Tibial nerve (tissue), 4 donors: ENCODE measurements at regions not wholly inside any gene's neighbourhood (a gene's known extent, or its start where the extent isn't known, plus 50 kb on each side); places are given as distances from the start of the nearest gene placed in this dataset.

Experiments used
- DNase-seq, 2 donors: peaks; one replicate each; pipeline ENCODE4 v3.0.0-alpha.2; 2019; ENCODE audit warnings: low spot score in 2 of 2
- H3K27ac ChIP-seq, 4 donors: fragments of 200-600 bp; sonication (generic) in 3 of 4; one replicate each; pipeline ENCODE4 v1.5.1; 2017 to 2019; ENCODE audit warnings: mild to moderate bottlenecking in 1 of 4
- H3K27me3 ChIP-seq, 2 donors: fragments of 200-600 bp; sonication (generic) in 1 of 2; one replicate each; pipeline versions ENCODE4 v1.5.1 to v1.6.0; 2017 to 2019
- H3K36me3 ChIP-seq, 3 donors: fragments of 200-600 bp; sonication (generic); one replicate each; pipeline ENCODE4 v1.5.1; 2018 to 2019
- H3K4me1 ChIP-seq, 4 donors: fragments of 200-600 bp; sonication (generic) in 3 of 4; one replicate each; pipeline ENCODE4 v1.5.1; 2017 to 2019
- H3K4me3 ChIP-seq, 4 donors: fragments of 200-600 bp; sonication (generic) in 3 of 4; one replicate each; pipeline ENCODE4 v1.5.1; 2017 to 2019; ENCODE audit warnings: mild to moderate bottlenecking in 1 of 4, moderate library complexity in 1 of 4
- H3K9me3 ChIP-seq, 4 donors: fragments of 200-600 bp; sonication (generic) in 3 of 4; one replicate each; pipeline ENCODE4 v1.5.1; 2017 to 2019
- CTCF ChIP-seq, 5 experiments: fragments of 200-600 bp in 3 of 5; fragments of 450-650 bp in 2 of 5; sonication (generic) in 3 of 5; IDR thresholded peaks; one replicate each; pipeline ENCODE4 v1.5.1; 2016 to 2019; ENCODE audit warnings: antibody characterized with exemption in 5 of 5, mild to moderate bottlenecking in 3 of 5, moderate library complexity in 2 of 5
- EP300 ChIP-seq, 2 donors: sonication (generic); formaldehyde crosslinking; IDR thresholded peaks; one replicate each; pipeline ENCODE4 v1.6.1; 2017; ENCODE audit warnings: antibody characterized with exemption in 2 of 2, mild to moderate bottlenecking in 1 of 2
- POLR2A ChIP-seq, 2 donors: fragments of 450-650 bp; IDR thresholded peaks; one replicate each; pipeline ENCODE4 v1.6.1; 2017; ENCODE audit warnings: antibody characterized with exemption in 2 of 2, mild to moderate bottlenecking in 2 of 2, moderate library complexity in 2 of 2
- WGBS, 2 donors: methylation state at CpG; one replicate each; pipeline ENCODE4 v1.1.5; 2018; 5-methylcytosine and 5-hydroxymethylcytosine counted together

DNA sequence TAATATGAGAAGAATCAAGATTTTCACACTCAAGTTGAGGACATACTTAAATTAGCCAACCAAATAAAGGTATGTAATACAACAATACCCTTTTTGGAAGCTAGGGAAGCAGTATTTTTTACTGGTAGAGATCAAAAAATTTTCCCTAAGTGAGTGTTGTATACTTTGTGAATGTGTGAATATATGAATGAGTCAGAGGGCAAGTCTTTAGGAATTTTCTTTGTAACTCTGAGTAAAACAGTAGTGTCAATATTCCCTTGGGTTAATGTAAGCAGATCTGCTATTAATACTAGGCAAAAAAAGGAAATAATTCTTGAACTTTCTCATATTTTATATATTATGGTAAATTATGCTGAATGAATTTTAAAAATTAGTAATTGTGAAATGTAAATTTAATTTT, 1161.8 kb upstream of the MIR17HG start:
- Histone ChIP-seq H3K36me3 (no peaks in the 10 kb centered on the region), H3K27ac (no peak overlapping the region), H3K4me3 (no peak overlapping the region), H3K27me3 (no peaks in the 10 kb centered on the region), H3K9me3 (no peaks in the 10 kb centered on the region), H3K4me1 (no peaks in the 10 kb centered on the region)
- DNase-seq = no peak
- TF ChIP-seq POLR2A (IDR thresholded peaks at IDR 0.05) (no peak), CTCF (IDR thresholded peaks at IDR 0.05) (no peak), EP300 (IDR thresholded peaks at IDR 0.05) (no peak)

DNA sequence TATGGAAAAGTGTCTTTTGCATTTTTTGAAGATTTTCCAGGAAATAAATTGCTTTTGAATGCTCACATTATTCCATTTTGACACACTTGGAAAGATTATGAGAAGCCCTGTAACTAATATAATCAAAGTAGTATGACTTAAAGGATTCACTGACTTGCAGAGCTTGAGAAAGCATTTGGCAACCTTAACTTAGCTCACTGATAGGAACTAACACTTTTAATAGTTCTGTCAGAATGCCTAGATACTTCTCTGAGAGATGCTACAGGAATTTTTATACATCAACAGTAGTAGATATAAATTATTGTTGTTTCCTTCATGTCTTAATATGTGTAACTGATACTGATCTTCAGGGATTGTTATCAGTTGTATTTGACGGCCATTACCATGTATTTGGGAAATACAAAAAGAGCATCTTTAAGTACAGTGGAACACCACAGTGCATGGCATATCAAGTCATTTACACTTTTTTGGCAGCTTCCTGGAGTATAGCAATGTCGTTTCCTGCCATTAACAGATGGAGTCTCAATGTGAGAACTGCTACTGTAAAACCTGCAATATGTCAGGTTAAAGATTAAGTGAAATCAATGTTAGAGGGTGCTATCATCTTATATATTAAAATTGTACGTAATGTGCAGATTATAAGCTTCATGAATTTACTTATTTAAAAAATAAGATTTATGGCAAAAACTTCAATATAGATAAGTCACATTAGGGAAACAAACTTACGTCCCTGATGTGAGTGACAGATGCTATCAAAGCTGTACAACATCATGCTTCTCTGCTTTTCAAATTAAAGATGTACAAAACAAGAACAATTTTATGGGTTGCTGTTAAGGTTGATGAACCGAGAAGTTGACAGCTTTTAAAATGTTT, 1159.8 kb upstream of the MIR17HG start:
- Histone ChIP-seq H3K9me3 (no peaks in the 10 kb centered on the region), H3K36me3 (no peaks in the 10 kb centered on the region), H3K4me3 (no peak overlapping the region), H3K27ac (no peak overlapping the region), H3K4me1 (no peaks in the 10 kb centered on the region), H3K27me3 (no peaks in the 10 kb centered on the region)
- WGBS, 2 donors = 76 to 80% methylated on average over 5 of the region's 5 CpGs
- TF ChIP-seq CTCF (IDR thresholded peaks at IDR 0.05) = no peak
- no peak for TF ChIP-seq POLR2A (IDR thresholded peaks at IDR 0.05)
- no peak for TF ChIP-seq EP300 (IDR thresholded peaks at IDR 0.05)
- DNase-seq = no peak

DNA sequence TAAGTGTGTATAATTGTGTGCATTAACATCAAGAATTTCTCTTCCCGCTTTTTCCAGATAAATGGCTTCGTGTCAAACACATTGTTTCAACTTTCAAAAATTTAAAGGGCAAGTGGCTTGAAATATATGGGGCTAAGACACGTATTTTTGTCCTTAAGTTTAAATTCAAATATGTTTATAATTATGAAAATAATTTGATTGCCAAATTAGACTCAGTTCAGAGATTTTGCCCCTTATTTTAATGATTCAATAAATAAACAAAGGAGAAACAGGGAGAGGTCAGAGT, 1159.2 kb upstream of the MIR17HG start:
- Histone ChIP-seq H3K36me3 (no peaks in the 10 kb centered on the region), H3K4me1 (no peaks in the 10 kb centered on the region), H3K27me3 (no peaks in the 10 kb centered on the region), H3K27ac (no peak overlapping the region), H3K4me3 (no peak overlapping the region), H3K9me3 (no peaks in the 10 kb centered on the region)
- WGBS, 2 donors = 60 to 65% methylated on average over 3 of the region's 3 CpGs
- TF ChIP-seq POLR2A (IDR thresholded peaks at IDR 0.05) (no peak), CTCF (IDR thresholded peaks at IDR 0.05) (no peak), EP300 (IDR thresholded peaks at IDR 0.05) (no peak)
- DNase-seq = no peak

DNA sequence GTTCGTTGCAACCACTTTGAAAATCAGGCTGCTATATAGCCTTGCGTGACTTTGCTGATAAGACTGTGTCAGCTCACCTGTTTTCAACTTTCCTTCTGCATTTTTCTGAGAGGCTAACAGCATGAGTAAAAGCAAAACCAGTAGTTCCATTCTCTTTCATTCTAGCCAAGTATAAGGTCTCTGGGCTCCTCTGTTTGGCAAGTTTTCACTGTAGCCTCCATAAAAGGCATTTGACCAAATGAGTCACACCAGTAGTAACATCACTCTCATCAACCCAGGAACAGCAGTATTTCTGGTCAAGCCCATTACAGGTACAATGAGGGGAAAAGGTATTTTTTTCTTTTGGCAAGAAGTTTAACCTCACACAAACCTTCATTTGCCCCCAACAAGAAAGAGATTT, 1149.8 kb upstream of the MIR17HG start:
- Histone ChIP-seq H3K27ac (no peak overlapping the region), H3K9me3 (no peaks in the 10 kb centered on the region), H3K4me3 (no peak overlapping the region), H3K36me3 (no peaks in the 10 kb centered on the region), H3K4me1 (no peaks in the 10 kb centered on the region), H3K27me3 (no peaks in the 10 kb centered on the region)
- DNase-seq = no peak
- 75 to 83% methylated on average over 2 of the region's 2 CpGs for WGBS, 2 donors
- TF ChIP-seq EP300 (IDR thresholded peaks at IDR 0.05) (no peak), POLR2A (IDR thresholded peaks at IDR 0.05) (no peak), CTCF (IDR thresholded peaks at IDR 0.05) (no peak)

- Histone ChIP-seq H3K36me3 (no peaks in the 10 kb centered on the region), H3K4me1 (no peaks in the 10 kb centered on the region), H3K4me3 (no peak overlapping the region), H3K9me3 (no peaks in the 10 kb centered on the region), H3K27ac (no peak overlapping the region), H3K27me3 (no peaks in the 10 kb centered on the region)
- TF ChIP-seq CTCF (IDR thresholded peaks at IDR 0.05) (no peak), EP300 (IDR thresholded peaks at IDR 0.05) (no peak)
- no peak for DNase-seq
- 25 to 29% methylated on average over 1 of the region's 1 CpG for WGBS, 2 donors
Measured at GRCh38 chr13:90201202-90201601, 1146.3 kb upstream of the MIR17HG start.
